HCT116 (cell line): ENCODE measurements at regions not wholly inside any gene's neighbourhood (a gene's known extent, or its start where the extent isn't known, plus 50 kb on each side); places are given as distances from the start of the nearest gene placed in this dataset.

ENCODE experiments used
- CEBPB ChIP-seq: IDR thresholded peaks from 2 replicates; pipeline ENCODE4 v1.6.1; 2012; ENCODE audit warnings: low read depth
- CTCF ChIP-seq, 3 experiments: fragments of 200-600 bp in 1 of 3; sonication (generic) in 1 of 3; IDR thresholded peaks in 2 of 3; conservative IDR thresholded peaks in 1 of 3; 2 replicates each; pipeline ENCODE4 v1.5.1; 2012 to 2017; ENCODE audit warnings: low read depth in 2 of 3, low read length in 2 of 3, antibody characterized with exemption in 1 of 3, borderline replicate concordance in 1 of 3, control low read depth in 1 of 3, mild to moderate bottlenecking in 1 of 3, mixed read lengths in 1 of 3, mixed run types in 1 of 3, moderate library complexity in 1 of 3; ENCODE audit not compliant: insufficient read depth in 1 of 3
- EGR1 ChIP-seq: IDR thresholded peaks from 2 replicates; pipeline ENCODE4 v1.6.1; 2012; ENCODE audit warnings: low read depth
- EZH2 ChIP-seq: fragments of 200-600 bp; sonication (generic); IDR thresholded peaks from 2 replicates; pipeline ENCODE4 v1.6.1; 2017; ENCODE audit warnings: antibody characterized with exemption, mixed run types
- ZNF274 ChIP-seq: fragments of 200-500 bp; sonication (Bioruptor generic); IDR thresholded peaks from 2 replicates; pipeline ENCODE4 v1.6.1; 2014; ENCODE audit warnings: mild to moderate bottlenecking, low read depth, low read length, inconsistent platforms

DNA sequence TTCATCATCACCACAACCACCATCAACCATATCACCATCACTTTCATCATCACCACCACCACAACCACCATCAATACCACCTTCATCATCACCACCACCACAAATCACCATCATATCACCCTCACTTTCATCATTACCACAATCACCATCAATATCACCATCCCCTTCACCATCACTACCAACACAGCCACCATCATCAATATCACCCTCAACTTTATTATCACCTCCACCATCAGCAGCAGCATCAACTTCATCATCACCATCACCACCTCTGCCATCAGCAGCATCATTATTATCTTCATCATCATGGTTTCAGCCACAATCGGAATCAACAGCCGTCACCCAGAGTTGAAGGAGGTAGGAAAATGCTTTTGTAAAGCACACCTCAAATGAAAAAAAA, 225.7 kb upstream of the SULF2 start:
- TF ChIP-seq CEBPB (no peak), CTCF (IDR thresholded peaks at IDR 0.05 in 2 of 3, conservative IDR thresholded peaks at IDR 0.05 in 1 of 3; ENCODE audit: borderline replicate concordance in 1 of 3, insufficient read depth in 1 of 3, low read depth in 2 of 3, low read length in 2 of 3) (no peak), EGR1 (no peak), ZNF274 (no peak), EZH2 (no peak)
